HEK293 (cell line): ENCODE measurements at regions not wholly inside any gene's neighbourhood (a gene's known extent, or its start where the extent isn't known, plus 50 kb on each side); places are given as distances from the start of the nearest gene placed in this dataset.

Source experiments
- CTCF ChIP-seq: fragments of 450-650 bp; formaldehyde crosslinking; IDR thresholded peaks from 2 replicates; pipeline ENCODE4 v1.5.1; 2016; ENCODE audit warnings: missing biosample characterization, missing genetic modification characterization
- OSR2 ChIP-seq: fragments of 450-650 bp; formaldehyde crosslinking; IDR thresholded peaks from 2 replicates; pipeline ENCODE4 v1.5.1; 2016; ENCODE audit warnings: missing biosample characterization, missing genetic modification characterization
- ZFP37 ChIP-seq: fragments of 450-650 bp; formaldehyde crosslinking; IDR thresholded peaks from 2 replicates; pipeline ENCODE4 v1.5.1; 2016; ENCODE audit warnings: missing biosample characterization, missing genetic modification characterization
- ZNF585B ChIP-seq: fragments of 450-650 bp; formaldehyde crosslinking; IDR thresholded peaks from 2 replicates; pipeline ENCODE4 v1.5.1; 2016; ENCODE audit warnings: missing biosample characterization, missing genetic modification characterization
- ZNF626 ChIP-seq: fragments of 450-650 bp; sonication (Bioruptor Pico); formaldehyde crosslinking; IDR thresholded peaks from 2 replicates; pipeline ENCODE4 v1.5.1; 2018; ENCODE audit warnings: missing biosample characterization, missing genetic modification characterization, inconsistent platforms
- ZNF704 ChIP-seq: fragments of 450-650 bp; formaldehyde crosslinking; IDR thresholded peaks from 2 replicates; pipeline ENCODE4 v1.5.1; 2016; ENCODE audit warnings: missing biosample characterization, missing genetic modification characterization

GRCh38 chr5:30853158-30853557, 340.3 kb upstream of the CDH6 start:
- TF ChIP-seq CTCF: no peak
- TF ChIP-seq ZNF626 (tag by site-specific recombination): no peak
- no peak for TF ChIP-seq ZNF585B (tag by site-specific recombination)
- no peak for TF ChIP-seq ZFP37 (tag by site-specific recombination)
- no peak for TF ChIP-seq ZNF704
- no peak for TF ChIP-seq OSR2
